HUES64 (cell line): ENCODE measurements at regions not wholly inside any gene's neighbourhood (a gene's known extent, or its start where the extent isn't known, plus 50 kb on each side); places are given as distances from the start of the nearest gene placed in this dataset.
"Not testable (repeated sequence)": the region's sequence is repeated elsewhere in the genome, so short reads cannot be mapped to it uniquely, and the experiment has no call there.

Source experiments
- H3K27ac ChIP-seq: 2 replicates; pipeline ENCODE4 v1.7.0; 2013; ENCODE audit warnings: low read depth, low read length, inconsistent platforms
- H3K27me3 ChIP-seq: 2 replicates; pipeline ENCODE4 v1.6.1; 2013; ENCODE audit warnings: mild to moderate bottlenecking, low read length; ENCODE audit not compliant: insufficient read depth
- H3K36me3 ChIP-seq: 2 replicates; pipeline ENCODE4 v1.6.1; 2013; ENCODE audit warnings: mild to moderate bottlenecking, low read length; ENCODE audit not compliant: insufficient read depth
- H3K4me1 ChIP-seq: 2 replicates; pipeline ENCODE4 v1.6.1; 2013; ENCODE audit warnings: mild to moderate bottlenecking, low read length, moderate library complexity; ENCODE audit not compliant: insufficient read depth
- H3K4me3 ChIP-seq: 2 replicates; pipeline ENCODE4 v1.5.1; 2013; ENCODE audit warnings: mild to moderate bottlenecking, low read length, moderate library complexity
- H3K9ac ChIP-seq: 2 replicates; pipeline ENCODE4 v1.6.1; 2013; ENCODE audit warnings: mild to moderate bottlenecking, low read depth, low read length
- H3K9me3 ChIP-seq: 2 replicates; pipeline ENCODE4 v1.6.1; 2013; ENCODE audit warnings: low read depth, low read length; ENCODE audit not compliant: insufficient read depth
- WGBS: fragments of 150-250, 120-280 bp; methylation state at CpG from one replicate; pipeline ENCODE4 v1.1.7; 2013; ENCODE audit warnings: missing lambda C conversion rate; 5-methylcytosine and 5-hydroxymethylcytosine counted together

DNA sequence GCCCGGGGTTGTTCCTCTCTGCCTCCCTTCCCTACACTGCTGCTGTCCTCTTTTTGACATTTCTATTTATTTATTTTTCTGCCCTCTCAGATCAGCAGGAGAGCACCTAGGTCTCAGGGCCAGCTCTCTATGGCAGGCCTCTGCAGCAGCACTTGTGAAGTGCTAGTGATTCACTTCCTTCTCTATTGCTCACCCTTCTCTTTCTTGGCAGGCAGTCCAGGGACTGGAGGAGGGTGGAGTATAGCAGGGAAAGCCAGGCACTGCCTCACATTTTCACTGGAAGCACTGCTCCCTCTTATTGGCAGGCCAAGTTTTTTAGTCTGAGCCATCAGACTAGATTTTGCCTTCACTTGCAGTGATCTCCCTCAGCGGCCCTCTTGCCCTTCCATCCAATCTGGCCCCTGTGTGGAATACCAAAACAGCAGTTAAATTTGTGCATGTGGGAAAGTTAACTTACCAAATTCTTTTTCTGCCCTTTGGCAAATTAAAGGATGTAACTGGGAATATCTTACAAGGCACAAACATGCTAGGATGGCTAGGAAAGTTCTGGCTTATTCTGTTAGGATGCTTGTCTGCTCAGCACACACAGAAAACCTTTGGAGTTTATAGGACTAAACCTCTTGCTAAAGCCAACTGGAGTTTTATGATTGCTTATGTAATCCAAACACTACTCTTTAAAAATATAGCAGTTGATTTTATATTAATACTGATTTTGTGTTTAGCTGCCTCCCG is 847.6 kb downstream of the TTLL7 start:
- H3K27me3 ChIP-seq, H3K9me3 ChIP-seq, H3K27ac ChIP-seq, H3K4me3 ChIP-seq, H3K36me3 ChIP-seq, H3K4me1 ChIP-seq, H3K9ac ChIP-seq: not testable (repeated sequence)
- no CpG with 5 or more reads among the region's 3 CpGs for WGBS

DNA sequence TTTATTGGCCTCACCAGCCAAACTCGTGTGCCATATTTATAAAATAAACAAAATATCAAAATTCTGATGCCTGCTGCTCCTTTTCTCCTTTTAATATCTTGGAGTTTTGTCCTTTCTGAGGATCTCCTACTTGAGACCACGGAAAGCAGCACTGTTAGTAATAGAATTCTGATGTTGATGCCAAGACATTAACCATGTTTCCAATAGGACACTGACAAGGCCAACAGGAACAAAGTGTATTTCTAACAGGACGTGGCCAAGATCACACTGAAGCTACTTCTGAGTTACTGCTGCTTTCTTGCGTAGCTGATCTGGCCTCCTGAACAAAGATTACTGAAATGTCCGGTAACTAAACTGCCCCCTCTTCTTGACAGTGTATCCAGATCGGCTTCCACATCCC is 848.5 kb downstream of the TTLL7 start:
- 94% methylated on average over 6 of the region's 6 CpGs for WGBS
- H3K9me3 ChIP-seq, H3K27ac ChIP-seq, H3K36me3 ChIP-seq, H3K4me3 ChIP-seq, H3K9ac ChIP-seq, H3K4me1 ChIP-seq, H3K27me3 ChIP-seq: not testable (repeated sequence)

DNA sequence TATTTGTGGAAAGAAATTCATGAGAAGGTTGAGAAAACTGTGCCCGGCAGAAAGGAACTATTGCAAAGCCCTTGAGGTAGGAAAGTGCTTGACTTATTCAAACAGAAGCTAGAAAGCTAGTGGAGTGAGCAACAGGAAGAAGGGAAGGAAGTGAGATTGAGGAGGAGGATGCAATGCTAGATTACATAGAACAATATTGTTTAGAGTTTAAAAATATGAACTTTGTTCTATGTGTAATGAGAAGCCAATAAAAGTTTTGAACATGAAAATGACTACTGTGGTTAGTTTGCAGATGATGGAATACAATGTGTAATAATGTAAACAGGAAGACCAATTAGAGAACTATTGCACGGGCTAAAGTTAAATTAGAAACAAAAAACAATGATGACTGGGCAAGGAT is 853.1 kb downstream of the TTLL7 start:
- H3K9ac ChIP-seq, H3K27ac ChIP-seq, H3K27me3 ChIP-seq, H3K4me3 ChIP-seq, H3K36me3 ChIP-seq, H3K4me1 ChIP-seq, H3K9me3 ChIP-seq: not testable (repeated sequence)
- WGBS = 94% methylated on average over 1 of the region's 2 CpGs

DNA sequence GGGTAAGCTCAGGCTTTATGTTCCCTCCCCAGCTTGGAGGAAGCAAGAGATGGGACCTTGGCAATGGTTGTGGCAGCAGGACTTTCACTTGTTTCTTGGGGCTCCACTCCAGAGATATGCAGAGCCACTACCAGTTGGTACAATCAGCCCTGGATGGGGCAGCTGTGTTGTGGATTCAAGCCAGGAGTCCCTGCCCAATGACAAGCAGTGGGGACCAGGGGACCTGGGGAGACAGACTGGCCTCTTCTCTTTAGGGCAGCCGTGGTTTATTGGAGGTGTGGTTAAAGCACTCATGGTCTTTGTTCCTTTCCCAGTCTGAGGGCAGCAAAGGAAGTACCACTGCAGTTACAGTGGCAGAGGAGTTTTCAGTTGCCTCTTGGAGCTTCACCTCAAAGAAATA is 856.1 kb downstream of the TTLL7 start:
- H3K4me1 ChIP-seq, H3K9ac ChIP-seq, H3K27ac ChIP-seq, H3K9me3 ChIP-seq, H3K27me3 ChIP-seq, H3K4me3 ChIP-seq, H3K36me3 ChIP-seq: not testable (repeated sequence)
- WGBS = 87% methylated on average over 1 of the region's 1 CpG

DNA sequence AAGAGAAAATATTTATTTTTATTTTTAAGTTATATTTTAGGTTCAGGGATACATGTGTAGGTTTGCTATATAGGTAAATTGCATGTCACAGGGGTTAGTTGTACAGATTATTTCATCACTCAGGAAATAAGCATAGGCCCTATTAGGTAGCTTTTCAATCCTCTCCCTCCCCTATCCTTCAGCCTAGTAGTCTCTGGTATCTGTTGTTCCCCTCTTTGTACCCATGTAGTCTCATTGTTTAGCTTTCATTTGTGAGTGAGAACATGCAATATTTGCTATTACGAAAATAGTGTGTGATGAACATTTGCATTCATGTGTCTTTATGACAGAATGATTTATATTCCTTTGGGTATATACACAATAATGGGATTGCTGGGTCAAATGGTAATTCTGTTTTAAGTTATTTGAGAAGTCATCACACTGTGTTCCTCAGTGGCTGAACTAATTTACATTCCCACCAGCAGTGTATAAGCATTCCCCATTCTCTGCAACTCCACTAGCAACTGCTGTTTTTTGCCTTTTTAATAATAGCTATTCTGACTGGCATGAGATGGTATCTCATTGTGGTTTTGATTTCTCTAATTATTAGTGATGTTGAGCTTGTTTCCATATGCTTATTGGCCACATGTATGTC is 863.3 kb downstream of the TTLL7 start:
- H3K36me3 ChIP-seq = not testable (repeated sequence)
- no CpG with 5 or more reads among the region's 1 CpG for WGBS

DNA sequence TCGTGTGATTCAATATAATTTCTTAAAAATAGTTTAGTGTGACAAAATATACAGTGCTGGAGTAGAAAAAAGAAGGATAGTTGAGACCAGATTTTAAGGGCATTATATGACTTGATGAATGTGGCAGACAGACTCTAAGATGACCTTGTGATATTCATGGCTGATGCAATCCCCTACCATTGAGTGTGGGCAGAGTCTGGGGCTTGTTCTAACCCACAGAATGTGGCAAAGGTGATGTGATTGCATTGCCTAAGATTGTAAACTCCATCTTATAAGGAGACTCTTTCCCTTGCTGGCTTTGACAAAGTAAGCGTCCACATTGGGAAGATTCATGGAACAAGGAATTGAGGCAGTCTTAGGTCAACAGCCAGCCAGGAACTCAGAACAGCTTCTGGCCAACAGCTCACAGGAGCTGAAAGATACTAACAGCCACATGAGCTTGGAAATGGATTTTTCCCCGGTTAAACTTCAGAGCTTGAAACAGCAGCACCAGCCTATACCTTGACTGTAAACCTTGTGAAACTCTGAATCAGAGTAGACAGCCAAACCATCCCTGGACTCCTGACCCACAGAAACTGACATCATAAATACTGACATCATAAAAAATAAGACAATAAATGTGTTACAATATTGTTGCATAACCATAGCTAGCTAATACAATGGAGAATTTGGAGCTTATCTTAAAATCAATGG is 864.5 kb downstream of the TTLL7 start:
- not testable (repeated sequence) for H3K4me3 ChIP-seq, H3K27ac ChIP-seq, H3K9me3 ChIP-seq, H3K27me3 ChIP-seq, H3K36me3 ChIP-seq, H3K9ac ChIP-seq, H3K4me1 ChIP-seq
- WGBS = no CpG with 5 or more reads among the region's 3 CpGs

More for the DNA sequence above, 863.3 kb downstream of the TTLL7 start:
- H3K9ac ChIP-seq, H3K4me1 ChIP-seq, H3K4me3 ChIP-seq, H3K27ac ChIP-seq, H3K9me3 ChIP-seq, H3K27me3 ChIP-seq: not testable (repeated sequence)

DNA sequence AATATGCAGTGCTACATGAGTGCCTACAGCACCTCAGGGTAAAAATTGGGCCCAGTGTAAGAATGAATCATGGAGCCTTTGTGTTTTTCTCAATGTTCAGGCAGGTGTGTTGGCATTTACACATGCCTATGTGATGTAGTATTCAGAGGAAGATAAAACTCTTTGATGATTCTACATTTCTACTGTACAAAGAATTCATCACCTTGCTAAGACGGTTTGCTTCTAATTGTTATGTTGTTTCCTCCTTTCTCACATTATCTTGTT is 867.3 kb downstream of the TTLL7 start:
- H3K9ac ChIP-seq = no peak overlapping the region
- 94% methylated on average over 1 of the region's 1 CpG for WGBS
- no peaks in the 10 kb centered on the region for H3K27me3 ChIP-seq
- H3K4me1 ChIP-seq = no peaks in the 10 kb centered on the region
- H3K27ac ChIP-seq = no peak overlapping the region
- H3K4me3 ChIP-seq = no peak overlapping the region
- H3K36me3 ChIP-seq = no peaks in the 10 kb centered on the region
- H3K9me3 ChIP-seq = no peaks in the 10 kb centered on the region

DNA sequence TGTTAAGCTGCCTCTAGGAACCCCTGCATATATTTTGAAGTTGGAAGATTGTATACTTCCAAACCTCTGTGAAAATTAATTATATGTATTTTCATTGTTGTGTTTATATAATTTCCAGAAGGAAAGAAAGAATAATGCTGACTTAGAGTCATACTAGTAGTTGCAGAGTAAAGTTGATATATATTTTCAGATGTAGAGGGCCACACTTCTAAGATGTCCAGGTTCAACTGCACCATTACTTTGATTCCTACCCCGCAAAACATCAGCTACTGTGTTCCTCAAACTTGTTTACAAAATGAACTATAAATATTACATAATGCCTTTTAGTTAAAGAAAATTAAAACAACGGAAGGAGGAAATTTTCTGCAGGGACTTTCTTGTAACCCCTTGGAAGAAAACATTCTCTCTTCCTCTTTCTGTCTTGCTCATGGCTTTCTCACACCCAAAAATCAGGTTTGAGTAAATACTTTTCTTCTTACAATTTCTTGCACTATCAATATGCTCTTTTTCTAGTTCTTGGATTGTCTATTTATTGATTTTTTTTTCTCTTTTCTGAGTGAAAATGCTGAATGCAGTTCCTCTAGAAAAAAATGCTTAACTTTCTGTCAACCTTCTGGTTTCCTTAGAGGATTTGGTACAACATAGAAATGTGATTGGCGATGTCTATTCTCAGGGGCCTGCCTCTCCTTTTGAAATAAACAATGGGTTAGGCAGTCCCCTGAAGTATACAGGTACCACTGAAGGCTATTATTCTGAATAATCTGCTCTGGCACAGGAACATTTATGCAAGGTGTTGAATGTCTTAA is 867.8 kb downstream of the TTLL7 start:
- WGBS = 98% methylated on average over 3 of the region's 3 CpGs
- Histone ChIP-seq H3K36me3 (no peaks in the 10 kb centered on the region), H3K9ac (no peak overlapping the region)

DNA sequence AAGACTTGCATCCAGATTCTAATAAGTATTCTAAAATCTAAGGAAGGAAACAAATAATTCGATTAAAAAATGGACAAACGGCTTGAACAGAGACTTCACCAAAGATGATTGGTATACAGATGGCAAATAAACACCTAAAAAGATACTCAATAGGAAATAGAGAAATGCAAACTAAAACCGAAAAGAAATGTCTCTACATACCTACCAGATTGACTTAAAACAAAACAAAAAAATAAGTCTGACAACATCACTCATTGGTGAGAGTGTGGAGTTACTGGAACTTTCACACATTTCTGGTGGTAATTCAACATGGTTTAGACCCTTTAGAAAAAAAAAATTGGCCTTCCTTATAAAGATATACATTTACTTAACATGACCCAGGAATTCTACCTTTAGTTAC is 869.8 kb downstream of the TTLL7 start:
- no peaks in the 10 kb centered on the region for H3K27me3 ChIP-seq
- no CpG with 5 or more reads among the region's 3 CpGs for WGBS
- H3K9me3 ChIP-seq = no peaks in the 10 kb centered on the region
- no peaks in the 10 kb centered on the region; the same call in 1 of the 2 replicates for H3K4me1 ChIP-seq
- H3K36me3 ChIP-seq = no peaks in the 10 kb centered on the region
- H3K4me3 ChIP-seq = no peak overlapping the region
- no peak overlapping the region for H3K9ac ChIP-seq
- no peak overlapping the region for H3K27ac ChIP-seq

More for the DNA sequence above, 867.8 kb downstream of the TTLL7 start:
- Histone ChIP-seq H3K9me3 (no peaks in the 10 kb centered on the region), H3K4me1 (no peaks in the 10 kb centered on the region), H3K27ac (no peak overlapping the region), H3K27me3 (no peaks in the 10 kb centered on the region), H3K4me3 (no peak overlapping the region)

DNA sequence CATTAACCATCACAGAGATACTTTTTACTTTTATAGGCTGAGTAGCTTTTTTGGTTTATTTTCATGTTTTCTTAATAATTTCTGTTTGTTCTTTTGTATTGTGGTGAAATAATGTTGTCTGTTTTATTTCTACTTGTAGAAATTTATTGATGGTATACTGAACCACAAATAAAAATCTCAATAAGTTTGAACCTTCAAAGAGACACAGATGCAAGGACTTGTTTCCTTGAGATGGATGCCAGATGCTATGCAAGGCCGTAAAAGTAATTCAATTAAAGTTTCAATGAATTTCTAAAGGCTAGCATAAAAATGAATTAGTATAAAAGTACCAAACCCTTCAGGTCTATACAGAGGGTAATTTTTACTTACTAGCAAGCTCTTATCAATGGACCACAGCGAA is 873.5 kb downstream of the TTLL7 start:
- H3K27me3 ChIP-seq = no peaks in the 10 kb centered on the region
- no peak overlapping the region for H3K9ac ChIP-seq
- H3K4me3 ChIP-seq = no peak overlapping the region
- H3K36me3 ChIP-seq = no peaks in the 10 kb centered on the region
- no peaks in the 10 kb centered on the region; the same call in 1 of the 2 replicates for H3K4me1 ChIP-seq
- 100% methylated on average over 2 of the region's 2 CpGs for WGBS
- H3K27ac ChIP-seq = no peak overlapping the region
- no peaks in the 10 kb centered on the region for H3K9me3 ChIP-seq

DNA sequence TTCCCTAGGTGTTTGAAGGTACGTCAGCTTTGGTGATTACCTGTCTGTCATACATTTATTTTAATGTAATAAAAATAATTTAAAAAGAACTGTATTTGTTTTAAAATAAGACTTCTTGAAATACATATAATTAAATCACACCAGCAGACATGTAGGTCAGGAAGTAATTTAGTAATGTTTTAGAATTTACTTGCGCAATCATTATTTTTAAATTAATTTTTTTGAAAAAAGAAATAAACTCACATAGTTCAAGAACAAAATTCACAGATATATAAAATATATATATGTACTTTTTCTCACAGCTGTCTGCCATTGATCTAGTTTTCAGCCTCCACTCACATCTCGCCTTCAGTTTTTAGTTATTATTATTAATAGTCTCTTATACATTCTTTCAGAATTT is 875.9 kb downstream of the TTLL7 start:
- no peaks in the 10 kb centered on the region for H3K27me3 ChIP-seq
- H3K4me3 ChIP-seq = no peak overlapping the region
- H3K9ac ChIP-seq = no peak overlapping the region
- no peaks in the 10 kb centered on the region for H3K9me3 ChIP-seq
- H3K27ac ChIP-seq = no peak overlapping the region
- WGBS = no CpG with 5 or more reads among the region's 3 CpGs
- H3K36me3 ChIP-seq = no peaks in the 10 kb centered on the region
- no peaks in the 10 kb centered on the region; the same call in 1 of the 2 replicates for H3K4me1 ChIP-seq
